ENCODE measurements at regions not wholly inside any gene's neighbourhood (a gene's known extent, or its start where the extent isn't known, plus 50 kb on each side); places are given as distances from the start of the nearest gene placed in this dataset.

DNA sequence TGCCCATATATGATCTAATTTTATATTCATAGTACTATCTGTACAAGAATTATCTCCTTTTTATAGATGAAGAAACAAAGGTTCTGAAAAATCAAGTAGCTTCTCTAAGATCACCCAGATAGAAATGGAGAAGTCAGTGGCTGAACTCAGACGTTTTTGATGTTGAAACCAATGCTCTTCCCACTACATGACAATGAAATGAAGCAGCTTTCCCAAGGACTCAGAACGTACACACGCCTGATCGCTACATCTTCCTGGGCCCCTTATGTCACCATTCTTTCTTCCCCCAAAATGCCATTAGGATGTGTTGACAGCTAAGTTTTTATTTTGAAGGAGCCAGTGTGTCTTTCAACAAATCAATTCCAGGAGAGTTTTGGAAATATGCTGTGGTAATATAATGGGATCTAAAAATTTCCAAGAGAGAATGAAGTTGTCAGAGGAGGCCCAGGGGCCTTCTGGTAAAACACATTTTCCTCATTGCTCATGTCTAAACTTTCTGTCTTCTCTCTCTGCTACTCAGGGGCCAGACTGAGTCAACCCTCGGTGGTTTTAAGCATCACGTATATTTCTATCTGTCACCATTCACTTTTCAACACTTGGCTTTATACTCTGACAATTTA lies 98.1 kb upstream of the COL21A1 start:
- no peak for DNase-seq (ENCODE audit: extremely low spot score)
- ChIA-PET POLR2A (no interaction called here), CTCF (no interaction called here)
- TF ChIP-seq, protein P1, sequence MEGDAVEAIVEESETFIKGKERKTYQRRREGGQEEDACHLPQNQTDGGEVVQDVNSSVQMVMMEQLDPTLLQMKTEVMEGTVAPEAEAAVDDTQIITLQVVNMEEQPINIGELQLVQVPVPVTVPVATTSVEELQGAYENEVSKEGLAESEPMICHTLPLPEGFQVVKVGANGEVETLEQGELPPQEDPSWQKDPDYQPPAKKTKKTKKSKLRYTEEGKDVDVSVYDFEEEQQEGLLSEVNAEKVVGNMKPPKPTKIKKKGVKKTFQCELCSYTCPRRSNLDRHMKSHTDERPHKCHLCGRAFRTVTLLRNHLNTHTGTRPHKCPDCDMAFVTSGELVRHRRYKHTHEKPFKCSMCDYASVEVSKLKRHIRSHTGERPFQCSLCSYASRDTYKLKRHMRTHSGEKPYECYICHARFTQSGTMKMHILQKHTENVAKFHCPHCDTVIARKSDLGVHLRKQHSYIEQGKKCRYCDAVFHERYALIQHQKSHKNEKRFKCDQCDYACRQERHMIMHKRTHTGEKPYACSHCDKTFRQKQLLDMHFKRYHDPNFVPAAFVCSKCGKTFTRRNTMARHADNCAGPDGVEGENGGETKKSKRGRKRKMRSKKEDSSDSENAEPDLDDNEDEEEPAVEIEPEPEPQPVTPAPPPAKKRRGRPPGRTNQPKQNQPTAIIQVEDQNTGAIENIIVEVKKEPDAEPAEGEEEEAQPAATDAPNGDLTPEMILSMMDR (IDR thresholded peaks at IDR 0.05; ENCODE audit: control extremely low read depth, extremely low read depth, low read depth, missing control alignments) = no peak

DNA sequence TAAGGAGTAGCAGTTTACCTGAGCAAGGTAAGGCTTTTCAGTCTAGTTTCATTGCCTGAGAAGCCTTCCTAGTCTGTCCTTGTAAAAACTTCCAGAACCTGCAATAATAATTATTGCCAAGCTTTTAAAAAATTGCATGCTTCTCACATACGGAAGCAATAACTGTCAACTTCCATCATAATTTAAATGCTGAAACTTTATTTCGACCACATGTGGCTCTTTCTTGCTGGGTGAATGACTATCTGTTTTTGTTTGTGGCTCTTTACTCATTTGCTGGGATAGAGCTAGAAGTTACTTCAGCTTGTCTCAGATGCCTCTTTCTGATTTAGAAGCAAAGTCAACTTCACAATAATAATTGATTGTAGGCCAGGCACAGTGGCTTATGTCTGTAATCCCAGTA lies 95.9 kb upstream of the COL21A1 start:
- TF ChIP-seq, protein P1 (IDR thresholded peaks at IDR 0.05; ENCODE audit: control extremely low read depth, extremely low read depth, low read depth, missing control alignments) = no peak
- no peak for DNase-seq (ENCODE audit: extremely low spot score)
- ChIA-PET POLR2A (no interaction called here), CTCF (interaction anchor here (0.8 to 1.4 kb wide), 3 partner anchors 14 to 227 kb away, joined by 3 to 4 read pairs (median 3); no protein-coding TSS in a partner anchor)

DNA sequence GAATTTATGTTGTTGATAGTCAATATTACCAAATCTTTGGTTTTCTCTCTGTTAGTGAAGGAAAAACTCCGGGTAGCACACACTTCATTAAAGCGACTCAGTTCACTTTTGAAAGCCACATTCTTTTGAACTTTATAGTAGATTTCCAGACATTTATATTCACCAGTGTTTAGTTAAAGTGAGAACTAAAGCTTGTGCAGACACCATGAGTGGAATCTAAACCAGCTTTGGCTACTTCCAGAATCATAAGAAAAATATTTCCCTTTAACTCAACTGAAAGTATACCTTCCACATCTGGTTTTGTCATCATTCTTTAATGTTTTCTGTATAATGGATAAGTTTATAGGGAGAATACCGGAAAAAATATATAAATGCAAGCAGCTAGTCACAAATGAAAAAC lies 92.1 kb upstream of the COL21A1 start:
- ChIA-PET POLR2A (no interaction called here), CTCF (interaction anchor here (1.1 to 1.3 kb wide), 2 partner anchors 10 to 241 kb away, joined by 3 to 4 read pairs; no protein-coding TSS in a partner anchor)
- TF ChIP-seq, protein P1 (IDR thresholded peaks at IDR 0.05; ENCODE audit: control extremely low read depth, extremely low read depth, low read depth, missing control alignments) = no peak
- DNase-seq (ENCODE audit: extremely low spot score) = no peak

DNA sequence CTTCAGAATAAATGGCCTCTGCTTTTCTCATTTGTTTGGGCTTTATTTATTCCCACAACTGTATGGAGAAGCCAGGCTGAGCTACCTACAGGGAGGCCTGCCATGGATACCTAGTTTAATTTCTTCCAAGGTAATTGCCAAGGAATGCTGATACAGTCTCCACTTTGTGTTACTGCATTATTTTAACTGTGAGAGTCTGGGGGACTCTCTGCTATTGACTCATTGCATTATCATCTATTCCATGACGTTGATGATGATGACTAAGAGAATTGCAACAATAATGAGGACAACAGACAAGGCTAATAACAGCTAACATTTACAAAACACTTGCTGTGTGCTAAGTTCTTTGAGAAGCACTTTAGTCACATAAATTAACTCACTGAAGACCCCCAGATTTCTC lies 88.3 kb upstream of the COL21A1 start:
- ChIA-PET CTCF (interaction anchor here (0.9 to 2.6 kb wide), 6 partner anchors 8 to 260 kb away, joined by 3 to 10 read pairs (median 4); no protein-coding TSS in a partner anchor), POLR2A (no interaction called here)
- TF ChIP-seq, protein P1 (IDR thresholded peaks at IDR 0.05; ENCODE audit: control extremely low read depth, extremely low read depth, low read depth, missing control alignments) = no peak
- DNase-seq (ENCODE audit: extremely low spot score) = no peak

DNA sequence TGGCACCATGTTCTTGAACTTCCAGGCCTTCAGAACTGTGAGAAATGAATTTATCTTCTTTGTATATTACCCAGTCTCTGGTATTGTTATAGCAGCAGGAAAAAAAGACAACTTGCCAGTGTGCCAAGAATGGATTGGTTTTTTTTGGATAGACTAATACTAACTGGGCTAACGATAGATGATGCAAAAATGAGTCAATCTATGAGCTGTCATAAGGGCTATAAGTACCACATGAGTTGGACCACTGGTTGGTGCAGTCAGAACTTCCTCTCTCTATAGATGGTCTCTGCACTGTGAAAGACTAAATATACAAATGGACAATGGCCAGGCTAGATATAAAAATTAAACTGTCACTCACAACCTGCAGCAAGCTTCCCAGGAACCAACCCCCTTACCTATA lies 87.6 kb upstream of the COL21A1 start:
- ChIA-PET POLR2A (no interaction called here), CTCF (interaction anchor here (0.9 to 2.5 kb wide), 3 partner anchors 16 to 20 kb away, joined by 3 to 10 read pairs (median 3); no protein-coding TSS in a partner anchor)
- no peak for DNase-seq (ENCODE audit: extremely low spot score)
- TF ChIP-seq, protein P1 (IDR thresholded peaks at IDR 0.05; ENCODE audit: control extremely low read depth, extremely low read depth, low read depth, missing control alignments) = no peak

DNA sequence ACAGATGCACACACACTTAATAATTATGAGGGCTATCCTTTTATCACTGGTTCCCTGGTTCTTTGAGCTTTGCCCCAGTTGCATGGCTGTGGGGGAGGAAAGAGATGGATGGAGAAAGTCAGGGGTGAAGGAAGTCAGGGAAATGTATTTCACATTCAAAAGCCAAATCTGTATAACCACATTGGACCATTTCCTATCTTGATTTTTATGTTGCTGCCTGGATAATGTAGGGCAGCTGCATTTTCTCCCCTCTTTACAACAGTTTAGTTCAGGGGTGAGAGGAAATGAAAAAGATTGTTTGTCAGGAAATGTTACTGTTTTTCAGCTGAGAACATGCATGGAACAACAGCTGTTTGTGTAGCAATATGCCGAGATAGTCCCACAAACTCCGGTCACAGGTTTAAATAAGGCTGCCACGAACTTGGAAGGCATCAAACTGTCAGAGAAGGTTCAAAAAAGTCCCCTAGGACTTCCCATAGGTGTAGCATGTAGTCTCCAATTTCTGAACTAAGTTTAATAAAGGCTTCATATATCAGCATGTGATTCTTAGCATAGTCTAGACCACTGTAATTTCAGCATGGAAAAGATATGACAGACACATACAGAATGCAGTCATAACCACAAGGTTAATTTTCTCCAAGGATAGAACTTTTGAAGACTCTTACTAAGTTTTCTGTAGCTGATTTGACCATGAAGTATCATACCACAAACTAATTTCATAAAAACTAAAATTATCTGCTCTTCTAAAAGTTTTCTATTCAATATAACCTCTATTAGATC lies 82.1 kb upstream of the COL21A1 start:
- ChIA-PET CTCF (interaction anchor here (0.9 to 1.2 kb wide), 4 partner anchors 14 to 266 kb away, joined by 3 read pairs; no protein-coding TSS in a partner anchor), POLR2A (no interaction called here)
- DNase-seq (ENCODE audit: extremely low spot score) = no peak
- TF ChIP-seq, protein P1 (IDR thresholded peaks at IDR 0.05; ENCODE audit: control extremely low read depth, extremely low read depth, low read depth, missing control alignments) = no peak

Data from GM10248 (cell line).